DND-41 (cell line): ENCODE measurements at regions not wholly inside any gene's neighbourhood (a gene's known extent, or its start where the extent isn't known, plus 50 kb on each side); places are given as distances from the start of the nearest gene placed in this dataset.
A peak's percentile ranks its signal among the peaks of the same experiment; 100 is the strongest.

Experiments
- ATAC-seq: fragments of 200-7000 bp; cut with Tn5 transposase; 3 replicates; pipeline ENCODE4 v1.9.1; 2021; ENCODE audit warnings: low read depth; ENCODE audit not compliant: insufficient read depth
- DNase-seq: peaks from one replicate; pipeline ENCODE4 v3.0.0-alpha.2; 2020
- H2AFZ ChIP-seq: 2 replicates; pipeline ENCODE4 v1.6.0; 2012; ENCODE audit warnings: low read depth, low read length
- H3K27ac ChIP-seq: 2 replicates; pipeline ENCODE4 v1.5.1; 2012; ENCODE audit warnings: low read length, inconsistent platforms
- H3K27me3 ChIP-seq: fragments of 200-600 bp; sonication (generic); 2 replicates; pipeline ENCODE4 v1.6.0; 2012; ENCODE audit warnings: low read length, mild to moderate bottlenecking, inconsistent platforms; ENCODE audit not compliant: insufficient read depth, poor library complexity
- H3K36me3 ChIP-seq: 2 replicates; pipeline ENCODE4 v1.5.1; 2012; ENCODE audit warnings: low read length, inconsistent platforms; ENCODE audit not compliant: insufficient read depth
- H3K4me1 ChIP-seq: 2 replicates; pipeline ENCODE4 v1.5.1; 2012; ENCODE audit warnings: mild to moderate bottlenecking, low read length; ENCODE audit not compliant: insufficient read depth
- H3K4me2 ChIP-seq: 2 replicates; pipeline ENCODE4 v1.6.0; 2012; ENCODE audit warnings: mild to moderate bottlenecking, moderate library complexity, low read length, inconsistent platforms; ENCODE audit not compliant: insufficient read depth
- H3K4me3 ChIP-seq, 2 experiments: fragments of 200-600 bp in 1 of 2; shearing (Covaris generic) in 1 of 2; 2 replicates each; pipeline ENCODE4 v1.5.1; 2012 to 2016; ENCODE audit warnings: inconsistent platforms in 2 of 2, low read length in 2 of 2, mild to moderate bottlenecking in 2 of 2, low read depth in 1 of 2, moderate library complexity in 1 of 2
- H3K79me2 ChIP-seq: 2 replicates; pipeline ENCODE4 v1.6.0; 2012; ENCODE audit warnings: low read length, inconsistent platforms; ENCODE audit not compliant: insufficient read depth
- H3K9ac ChIP-seq: 2 replicates; pipeline ENCODE4 v1.6.0; 2012; ENCODE audit warnings: low read depth, mild to moderate bottlenecking, inconsistent platforms, low read length, moderate library complexity
- H3K9me3 ChIP-seq: 2 replicates; pipeline ENCODE4 v1.5.1; 2012; ENCODE audit warnings: low read length, moderate library complexity, mild to moderate bottlenecking, inconsistent platforms; ENCODE audit not compliant: insufficient read depth, severe bottlenecking
- H4K20me1 ChIP-seq: 2 replicates; pipeline ENCODE4 v1.6.0; 2012; ENCODE audit warnings: low read length; ENCODE audit not compliant: insufficient read depth
- CTCF ChIP-seq: IDR thresholded peaks from 2 replicates; pipeline ENCODE4 v1.5.1; 2012; ENCODE audit warnings: borderline replicate concordance, low read length, moderate library complexity, mild to moderate bottlenecking; ENCODE audit not compliant: poor library complexity, severe bottlenecking; ENCODE audit errors: extremely low read depth
- EZH2 ChIP-seq: IDR thresholded peaks from 3 replicates; pipeline ENCODE4 v1.6.1; 2012; ENCODE audit warnings: borderline replicate concordance, low read depth, mild to moderate bottlenecking, moderate library complexity, low read length, inconsistent platforms; ENCODE audit not compliant: severe bottlenecking

GRCh38 chr10:62727934-62728333 is 76.6 kb upstream of the ADO start:
- H3K9ac ChIP-seq, result no peak overlapping the region
- no peak overlapping the region for H3K4me2 ChIP-seq
- H3K27me3 ChIP-seq, result no peaks in the 10 kb centered on the region
- H2AFZ ChIP-seq, result no peak overlapping the region
- no peak overlapping the region for H3K4me3 ChIP-seq
- DNase-seq (no peak), ATAC-seq (no peak)
- no peak for TF ChIP-seq EZH2
- TF ChIP-seq CTCF, result no peak
- no peaks in the 10 kb centered on the region for H3K9me3 ChIP-seq
- H3K79me2 ChIP-seq, result no peaks in the 10 kb centered on the region
- H3K27ac ChIP-seq, result no peak overlapping the region
- H3K4me1 ChIP-seq, result no peaks in the 10 kb centered on the region
- H3K36me3 ChIP-seq, result no peaks in the 10 kb centered on the region
- H4K20me1 ChIP-seq, result no peaks in the 10 kb centered on the region

- H3K79me2 ChIP-seq, result no peaks in the 10 kb centered on the region
- H3K4me2 ChIP-seq, result no peak overlapping the region
- peak; percentile 49; the same call in 2 of the 3 replicates for ATAC-seq
- TF ChIP-seq CTCF (no peak), EZH2 (no peak)
- DNase-seq, result no peak
- H4K20me1 ChIP-seq, result no peaks in the 10 kb centered on the region
- no peaks in the 10 kb centered on the region for H3K9me3 ChIP-seq
- H3K4me1 ChIP-seq, result no peaks in the 10 kb centered on the region
- no peak overlapping the region for H3K9ac ChIP-seq
- H3K4me3 ChIP-seq, result no peak overlapping the region
- no peak overlapping the region for H3K27ac ChIP-seq
- no peaks in the 10 kb centered on the region for H3K27me3 ChIP-seq
- no peak overlapping the region for H2AFZ ChIP-seq
- no peaks in the 10 kb centered on the region for H3K36me3 ChIP-seq
Observed at GRCh38 chr10:62728479-62728878, 76.0 kb upstream of the ADO start.

GRCh38 chr10:62732841-62733653 is 71.5 kb upstream of the ADO start:
- H3K27me3 ChIP-seq, result no peaks in the 10 kb centered on the region
- H4K20me1 ChIP-seq, result no peaks in the 10 kb centered on the region
- ATAC-seq (peak; percentile 83), DNase-seq (no peak)
- no peak overlapping the region for H2AFZ ChIP-seq
- H3K4me1 ChIP-seq, result no peaks in the 10 kb centered on the region
- no peaks in the 10 kb centered on the region for H3K36me3 ChIP-seq
- no peak overlapping the region for H3K27ac ChIP-seq
- TF ChIP-seq CTCF (no peak), EZH2 (no peak)
- H3K9me3 ChIP-seq, result no peaks in the 10 kb centered on the region
- H3K4me2 ChIP-seq, result no peak overlapping the region
- H3K4me3 ChIP-seq, result no peak overlapping the region
- H3K79me2 ChIP-seq, result no peaks in the 10 kb centered on the region
- no peak overlapping the region for H3K9ac ChIP-seq
